ENCODE measurements at regions not wholly inside any gene's neighbourhood (a gene's known extent, or its start where the extent isn't known, plus 50 kb on each side); places are given as distances from the start of the nearest gene placed in this dataset.
A peak's percentile ranks its signal among the peaks of the same experiment; 100 is the strongest.

DNA sequence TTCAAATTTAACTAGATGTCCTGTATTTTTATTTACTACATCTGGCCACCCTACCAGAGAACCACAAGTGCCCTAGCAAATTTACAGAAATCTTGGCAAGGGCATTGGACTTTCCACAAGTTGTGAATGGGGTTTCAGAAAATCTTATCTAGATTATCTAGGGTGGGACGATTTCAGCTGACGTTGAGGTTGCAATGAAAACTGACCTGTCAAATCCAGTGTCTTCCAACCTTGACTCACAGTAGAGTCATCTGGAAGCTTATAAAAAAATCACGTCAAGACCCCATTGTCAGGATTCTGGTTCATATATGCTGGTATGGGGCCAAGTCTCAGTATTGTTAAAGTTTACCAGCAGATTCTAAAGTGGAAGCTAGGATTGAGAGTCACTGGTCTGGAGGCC is 109.6 kb upstream of the ACTBL2 start:
- DNase-seq = no peak
- H3K4me3 ChIP-seq = no peak overlapping the region
- no peaks in the 10 kb centered on the region for H3K9me3 ChIP-seq
- WGBS, 5 donors = 63 to 96% (median 90%) methylated on average over 3 of the region's 3 CpGs
- no peak overlapping the region for H3K27ac ChIP-seq
- H3K27me3 ChIP-seq = no peaks in the 10 kb centered on the region
- TF ChIP-seq CTCF (IDR thresholded peaks at IDR 0.05) = no peak
- intact Hi-C loops (cut with DNase I; ENCODE audit: low total_unique reads) = no loop called here
- peaks cover 0 to 10% (median 0%) of the 10 kb centered on the region in 4 donors for H3K4me1 ChIP-seq
- no peaks in the 10 kb centered on the region for H3K36me3 ChIP-seq

DNA sequence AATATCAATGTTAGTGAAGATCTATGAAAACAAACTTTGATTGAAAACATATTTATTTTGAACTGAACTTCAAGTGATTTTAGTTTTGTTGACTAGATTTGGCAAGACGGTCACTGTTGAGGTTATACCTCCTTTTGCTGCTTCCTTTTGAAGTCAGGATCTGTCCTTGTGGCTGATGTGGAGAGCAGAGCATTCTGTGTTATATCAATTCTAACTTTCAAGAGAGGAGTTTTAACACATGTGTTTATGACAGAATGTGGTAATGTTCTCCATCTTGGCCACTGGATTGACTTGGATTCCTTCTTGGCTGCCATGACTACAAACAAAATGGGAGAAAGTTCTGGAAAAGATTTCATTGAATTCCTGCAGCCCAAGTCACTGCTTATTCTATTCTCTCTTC is 104.0 kb upstream of the ACTBL2 start:
- Histone ChIP-seq H3K4me1 (no peaks in the 10 kb centered on the region), H3K4me3 (no peak overlapping the region), H3K27me3 (no peaks in the 10 kb centered on the region), H3K36me3 (no peaks in the 10 kb centered on the region), H3K9me3 (no peaks in the 10 kb centered on the region), H3K27ac (no peak overlapping the region)
- 78 to 89% (median 83%) methylated on average over 1 of the region's 1 CpG for WGBS, 5 donors
- TF ChIP-seq POLR2A (IDR thresholded peaks at IDR 0.05) (no peak), EP300 (IDR thresholded peaks at IDR 0.05) (no peak), POLR2AphosphoS5 (IDR thresholded peaks at IDR 0.05) (no peak), CTCF (IDR thresholded peaks at IDR 0.05) (no peak)
- intact Hi-C loops (cut with DNase I; ENCODE audit: low total_unique reads) = no loop called here
- no peak for DNase-seq

DNA sequence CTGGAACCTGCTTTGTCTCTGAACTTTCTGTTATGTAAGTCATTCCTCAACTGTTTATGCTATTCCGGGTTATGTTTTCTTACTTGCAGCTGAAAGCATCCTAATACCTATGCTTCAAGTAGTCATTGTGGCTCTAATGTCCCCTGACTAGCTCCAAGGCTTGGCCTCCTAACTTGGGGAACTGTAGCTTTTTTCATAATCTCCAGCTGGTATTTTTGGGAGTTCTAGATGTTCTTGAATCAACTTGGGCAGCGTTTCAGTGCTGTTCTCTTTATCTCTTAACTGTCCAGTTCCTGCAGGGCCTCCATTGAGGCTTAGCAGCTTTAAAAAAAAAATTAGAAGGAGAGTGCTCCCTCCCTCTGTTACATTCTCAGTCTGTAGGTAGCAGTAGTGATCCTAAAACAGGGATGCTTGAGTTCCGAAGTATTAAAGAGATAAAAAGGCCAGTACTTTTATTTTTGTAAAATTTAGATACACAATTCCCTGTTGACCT is 100.0 kb upstream of the ACTBL2 start:
- 59 to 79% (median 77%) methylated on average over 3 of the region's 3 CpGs for WGBS, 5 donors
- Histone ChIP-seq H3K36me3 (no peaks in the 10 kb centered on the region), H3K27me3 (no peaks in the 10 kb centered on the region), H3K4me3 (no peak overlapping the region), H3K9me3 (peaks cover 0 to 5% (median 0%) of the 10 kb centered on the region in 4 donors), H3K27ac (no peak overlapping the region), H3K4me1 (no peaks in the 10 kb centered on the region)
- intact Hi-C loops (cut with DNase I; ENCODE audit: low total_unique reads) = no loop called here
- TF ChIP-seq POLR2AphosphoS5 (IDR thresholded peaks at IDR 0.05) = no peak
- TF ChIP-seq EP300 (IDR thresholded peaks at IDR 0.05) = no peak
- no peak for TF ChIP-seq CTCF (IDR thresholded peaks at IDR 0.05)
- no peak for TF ChIP-seq POLR2A (IDR thresholded peaks at IDR 0.05)
- no peak for DNase-seq

- TF ChIP-seq POLR2A (IDR thresholded peaks at IDR 0.05) = no peak
- TF ChIP-seq POLR2AphosphoS5 (IDR thresholded peaks at IDR 0.05) = no peak
- TF ChIP-seq EP300 (IDR thresholded peaks at IDR 0.05) = no peak
- TF ChIP-seq CTCF (IDR thresholded peaks at IDR 0.05) = no peak
- H3K27ac ChIP-seq = peak overlapping the region in 1 of 5 donors; percentile 11
- H3K4me3 ChIP-seq = no peak overlapping the region
- no peaks in the 10 kb centered on the region for H3K4me1 ChIP-seq
- intact Hi-C loops (cut with DNase I; ENCODE audit: low total_unique reads) = no loop called here
- H3K27me3 ChIP-seq = no peaks in the 10 kb centered on the region
- WGBS, 5 donors = 70 to 86% (median 80%) methylated on average over 2 of the region's 2 CpGs
- no peaks in the 10 kb centered on the region for H3K36me3 ChIP-seq
- peaks cover 0 to 5% (median 0%) of the 10 kb centered on the region in 4 donors for H3K9me3 ChIP-seq
- DNase-seq = no peak
Measured at GRCh38 chr5:57581772-57582171, 99.2 kb upstream of the ACTBL2 start.

Measured in stomach (tissue), 8 donors.